ENCODE measurements at regions not wholly inside any gene's neighbourhood (a gene's known extent, or its start where the extent isn't known, plus 50 kb on each side); places are given as distances from the start of the nearest gene placed in this dataset.

GRCh38 chr4:54915276-54915675, 210.1 kb downstream of the KDR start:
- DNase-seq: no peak

GRCh38 chr4:54914781-54915180, 210.6 kb downstream of the KDR start:
- no peak for DNase-seq

- DNase-seq: no peak
Measured at GRCh38 chr4:54913751-54914526, 211.5 kb downstream of the KDR start.

- no peak for DNase-seq
Measured at GRCh38 chr4:54912155-54912554, 213.2 kb downstream of the KDR start.

- no peak for DNase-seq
Measured at GRCh38 chr4:54909961-54910360, 215.4 kb downstream of the KDR start.

GRCh38 chr4:54908763-54909162, 216.6 kb downstream of the KDR start:
- no peak for DNase-seq

GRCh38 chr4:54904953-54905352, 220.4 kb downstream of the KDR start:
- no peak for DNase-seq

GRCh38 chr4:54902976-54903375, 222.4 kb downstream of the KDR start:
- DNase-seq: no peak

GRCh38 chr4:54902271-54902670, 223.1 kb downstream of the KDR start:
- DNase-seq: no peak

GRCh38 chr4:54901202-54901601, 224.2 kb downstream of the KDR start:
- no peak for DNase-seq

- DNase-seq: no peak
Measured at GRCh38 chr4:54898656-54899340, 226.6 kb downstream of the KDR start.

GRCh38 chr4:54898056-54898562, 227.3 kb downstream of the KDR start:
- DNase-seq: no peak

- DNase-seq: no peak
Measured at GRCh38 chr4:54897590-54897989, 227.8 kb downstream of the KDR start.

- DNase-seq: no peak
Measured at GRCh38 chr4:54882616-54883015, 224.9 kb downstream of the KIT start.

- no peak for DNase-seq
Measured at GRCh38 chr4:54879576-54879975, 221.8 kb downstream of the KIT start.

GRCh38 chr4:54877006-54877405, 219.2 kb downstream of the KIT start:
- no peak for DNase-seq

- no peak for DNase-seq
Measured at GRCh38 chr4:54872261-54872660, 214.5 kb downstream of the KIT start.

GRCh38 chr4:54863571-54864255, 206.0 kb downstream of the KIT start:
- no peak for DNase-seq

GRCh38 chr4:54861201-54861600, 203.4 kb downstream of the KIT start:
- DNase-seq: no peak

GRCh38 chr4:54855191-54855854, 197.6 kb downstream of the KIT start:
- no peak for DNase-seq

GRCh38 chr4:54852602-54853001, 194.8 kb downstream of the KIT start:
- DNase-seq: no peak

GRCh38 chr4:54852054-54852453, 194.3 kb downstream of the KIT start:
- no peak for DNase-seq

- DNase-seq: no peak
Measured at GRCh38 chr4:54844911-54845310, 187.2 kb downstream of the KIT start.

All from NCI-H2081 (cell line).